ENCODE measurements at regions not wholly inside any gene's neighbourhood (a gene's known extent, or its start where the extent isn't known, plus 50 kb on each side); places are given as distances from the start of the nearest gene placed in this dataset.

DNA sequence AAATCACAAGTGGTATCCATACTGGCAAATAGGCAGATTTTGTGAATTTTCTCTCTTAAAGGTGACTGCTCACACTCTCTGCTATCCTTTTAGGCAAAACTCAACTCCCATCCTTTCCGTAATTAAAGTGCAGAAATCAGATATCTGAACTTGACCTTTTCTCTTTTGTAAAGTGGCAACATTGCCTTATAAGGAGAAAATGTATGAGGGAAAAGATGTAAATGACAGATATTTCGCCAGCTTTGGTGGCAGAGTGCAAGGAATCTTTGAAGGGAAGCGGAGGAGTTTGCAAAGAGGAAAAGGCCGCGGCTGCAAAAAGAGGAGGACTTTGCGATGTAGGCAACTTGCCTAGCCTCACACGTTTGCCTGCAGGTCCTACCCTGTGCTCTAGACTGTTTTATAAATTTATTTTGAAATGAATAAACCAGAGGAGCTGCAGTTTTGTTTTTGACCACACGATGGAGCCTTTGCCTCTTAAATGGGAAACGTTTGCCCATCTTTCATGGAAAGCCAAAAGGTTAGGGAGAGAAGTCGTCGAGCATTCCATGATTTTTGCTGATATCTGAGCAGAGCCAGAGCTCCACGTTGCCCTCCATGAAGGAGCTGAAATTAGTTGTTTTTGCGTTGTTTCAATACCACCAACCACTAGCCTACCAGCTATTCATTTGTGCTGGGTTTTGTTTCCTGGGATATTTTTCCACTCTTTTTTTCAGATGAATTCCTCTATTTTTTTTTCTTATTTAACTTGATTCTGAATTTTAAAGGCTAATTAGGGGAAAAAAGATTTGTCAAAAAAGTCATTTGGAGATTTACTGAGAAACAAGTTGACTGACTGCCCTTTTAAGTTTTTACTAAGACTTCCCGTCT, 242.3 kb downstream of the LMX1A start:
- TF ChIP-seq, protein P1, sequence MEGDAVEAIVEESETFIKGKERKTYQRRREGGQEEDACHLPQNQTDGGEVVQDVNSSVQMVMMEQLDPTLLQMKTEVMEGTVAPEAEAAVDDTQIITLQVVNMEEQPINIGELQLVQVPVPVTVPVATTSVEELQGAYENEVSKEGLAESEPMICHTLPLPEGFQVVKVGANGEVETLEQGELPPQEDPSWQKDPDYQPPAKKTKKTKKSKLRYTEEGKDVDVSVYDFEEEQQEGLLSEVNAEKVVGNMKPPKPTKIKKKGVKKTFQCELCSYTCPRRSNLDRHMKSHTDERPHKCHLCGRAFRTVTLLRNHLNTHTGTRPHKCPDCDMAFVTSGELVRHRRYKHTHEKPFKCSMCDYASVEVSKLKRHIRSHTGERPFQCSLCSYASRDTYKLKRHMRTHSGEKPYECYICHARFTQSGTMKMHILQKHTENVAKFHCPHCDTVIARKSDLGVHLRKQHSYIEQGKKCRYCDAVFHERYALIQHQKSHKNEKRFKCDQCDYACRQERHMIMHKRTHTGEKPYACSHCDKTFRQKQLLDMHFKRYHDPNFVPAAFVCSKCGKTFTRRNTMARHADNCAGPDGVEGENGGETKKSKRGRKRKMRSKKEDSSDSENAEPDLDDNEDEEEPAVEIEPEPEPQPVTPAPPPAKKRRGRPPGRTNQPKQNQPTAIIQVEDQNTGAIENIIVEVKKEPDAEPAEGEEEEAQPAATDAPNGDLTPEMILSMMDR (IDR thresholded peaks at IDR 0.05; ENCODE audit: poor library complexity, severe bottlenecking), result peak; percentile 89
- TF ChIP-seq EZH2 (IDR thresholded peaks at IDR 0.05; ENCODE audit: borderline replicate concordance, insufficient read depth, low read length, poor library complexity, severe bottlenecking) (no peak), RAD21 (conservative IDR thresholded peaks at IDR 0.05) (peak; percentile 88), POLR2AphosphoS5 (IDR thresholded peaks at IDR 0.05) (no peak)
- TF ChIP-seq, protein P2, sequence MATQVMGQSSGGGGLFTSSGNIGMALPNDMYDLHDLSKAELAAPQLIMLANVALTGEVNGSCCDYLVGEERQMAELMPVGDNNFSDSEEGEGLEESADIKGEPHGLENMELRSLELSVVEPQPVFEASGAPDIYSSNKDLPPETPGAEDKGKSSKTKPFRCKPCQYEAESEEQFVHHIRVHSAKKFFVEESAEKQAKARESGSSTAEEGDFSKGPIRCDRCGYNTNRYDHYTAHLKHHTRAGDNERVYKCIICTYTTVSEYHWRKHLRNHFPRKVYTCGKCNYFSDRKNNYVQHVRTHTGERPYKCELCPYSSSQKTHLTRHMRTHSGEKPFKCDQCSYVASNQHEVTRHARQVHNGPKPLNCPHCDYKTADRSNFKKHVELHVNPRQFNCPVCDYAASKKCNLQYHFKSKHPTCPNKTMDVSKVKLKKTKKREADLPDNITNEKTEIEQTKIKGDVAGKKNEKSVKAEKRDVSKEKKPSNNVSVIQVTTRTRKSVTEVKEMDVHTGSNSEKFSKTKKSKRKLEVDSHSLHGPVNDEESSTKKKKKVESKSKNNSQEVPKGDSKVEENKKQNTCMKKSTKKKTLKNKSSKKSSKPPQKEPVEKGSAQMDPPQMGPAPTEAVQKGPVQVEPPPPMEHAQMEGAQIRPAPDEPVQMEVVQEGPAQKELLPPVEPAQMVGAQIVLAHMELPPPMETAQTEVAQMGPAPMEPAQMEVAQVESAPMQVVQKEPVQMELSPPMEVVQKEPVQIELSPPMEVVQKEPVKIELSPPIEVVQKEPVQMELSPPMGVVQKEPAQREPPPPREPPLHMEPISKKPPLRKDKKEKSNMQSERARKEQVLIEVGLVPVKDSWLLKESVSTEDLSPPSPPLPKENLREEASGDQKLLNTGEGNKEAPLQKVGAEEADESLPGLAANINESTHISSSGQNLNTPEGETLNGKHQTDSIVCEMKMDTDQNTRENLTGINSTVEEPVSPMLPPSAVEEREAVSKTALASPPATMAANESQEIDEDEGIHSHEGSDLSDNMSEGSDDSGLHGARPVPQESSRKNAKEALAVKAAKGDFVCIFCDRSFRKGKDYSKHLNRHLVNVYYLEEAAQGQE (IDR thresholded peaks at IDR 0.05; ENCODE audit: borderline replicate concordance), result no peak
